ENCODE measurements at regions not wholly inside any gene's neighbourhood (a gene's known extent, or its start where the extent isn't known, plus 50 kb on each side); places are given as distances from the start of the nearest gene placed in this dataset.
A peak's percentile ranks its signal among the peaks of the same experiment; 100 is the strongest.

- no peaks in the 10 kb centered on the region for H3K9me3 Mint-ChIP-seq
- peak overlapping the region; percentile 83 for H3K27ac Mint-ChIP-seq
- H3K4me3 Mint-ChIP-seq: peak overlapping the region; percentile 64
- no peaks in the 10 kb centered on the region for H3K27me3 Mint-ChIP-seq (ENCODE audit: low read depth)
- peaks cover 70% of the 10 kb centered on the region for H3K4me1 Mint-ChIP-seq (ENCODE audit: low read depth)
- H3K36me3 Mint-ChIP-seq (ENCODE audit: low read depth): peaks cover 28% of the 10 kb centered on the region
Observed at GRCh38 chr2:234438305-234438977, 58.4 kb downstream of the ARL4C start.

GRCh38 chr2:234437642-234438304 is 59.1 kb downstream of the ARL4C start:
- Mint-ChIP-seq H3K4me1 (ENCODE audit: low read depth) (peaks cover 66% of the 10 kb centered on the region), H3K36me3 (ENCODE audit: low read depth) (peaks cover 23% of the 10 kb centered on the region), H3K27ac (peak overlapping the region; percentile 76), H3K4me3 (no peak overlapping the region), H3K27me3 (ENCODE audit: low read depth) (no peaks in the 10 kb centered on the region), H3K9me3 (no peaks in the 10 kb centered on the region)

- H3K4me1 Mint-ChIP-seq (ENCODE audit: low read depth): peaks cover 57% of the 10 kb centered on the region
- H3K4me3 Mint-ChIP-seq: no peak overlapping the region
- H3K36me3 Mint-ChIP-seq (ENCODE audit: low read depth): peaks cover 15% of the 10 kb centered on the region
- no peak overlapping the region for H3K27ac Mint-ChIP-seq
- peaks cover 6% of the 10 kb centered on the region for H3K9me3 Mint-ChIP-seq
- H3K27me3 Mint-ChIP-seq (ENCODE audit: low read depth): no peaks in the 10 kb centered on the region
Observed at GRCh38 chr2:234436482-234436837, 60.4 kb downstream of the ARL4C start.

- Mint-ChIP-seq H3K4me3 (no peak overlapping the region), H3K4me1 (ENCODE audit: low read depth) (peaks cover 55% of the 10 kb centered on the region), H3K27ac (peak overlapping the region; percentile 7), H3K27me3 (ENCODE audit: low read depth) (no peaks in the 10 kb centered on the region), H3K36me3 (ENCODE audit: low read depth) (peaks cover 12% of the 10 kb centered on the region), H3K9me3 (peaks cover 10% of the 10 kb centered on the region)
Observed at GRCh38 chr2:234435836-234436481, 60.9 kb downstream of the ARL4C start.

- Mint-ChIP-seq H3K27me3 (ENCODE audit: low read depth) (no peaks in the 10 kb centered on the region), H3K4me3 (no peak overlapping the region), H3K9me3 (peaks cover 10% of the 10 kb centered on the region), H3K4me1 (ENCODE audit: low read depth) (peaks cover 50% of the 10 kb centered on the region), H3K36me3 (ENCODE audit: low read depth) (peaks cover 9% of the 10 kb centered on the region), H3K27ac (no peak overlapping the region)
Observed at GRCh38 chr2:234433201-234433600, 63.7 kb downstream of the ARL4C start.

GRCh38 chr2:234430871-234431270 is 66.0 kb downstream of the ARL4C start:
- peaks cover 52% of the 10 kb centered on the region for H3K4me1 Mint-ChIP-seq (ENCODE audit: low read depth)

GRCh38 chr2:234429265-234429664 is 67.6 kb downstream of the ARL4C start:
- Mint-ChIP-seq H3K27me3 (ENCODE audit: low read depth) (no peaks in the 10 kb centered on the region), H3K36me3 (ENCODE audit: low read depth) (peaks cover 10% of the 10 kb centered on the region), H3K4me1 (ENCODE audit: low read depth) (peaks cover 57% of the 10 kb centered on the region), H3K4me3 (no peak overlapping the region), H3K27ac (peak overlapping the region; percentile 94), H3K9me3 (peaks cover 10% of the 10 kb centered on the region)

More at GRCh38 chr2:234430871-234431270, 66.0 kb downstream of the ARL4C start:
- Mint-ChIP-seq H3K4me3 (no peak overlapping the region), H3K9me3 (peaks cover 10% of the 10 kb centered on the region), H3K27ac (peak overlapping the region; percentile 52), H3K27me3 (ENCODE audit: low read depth) (no peaks in the 10 kb centered on the region), H3K36me3 (ENCODE audit: low read depth) (peaks cover 12% of the 10 kb centered on the region)

GRCh38 chr2:234427081-234428061 is 69.5 kb downstream of the ARL4C start:
- no peaks in the 10 kb centered on the region for H3K27me3 Mint-ChIP-seq (ENCODE audit: low read depth)
- H3K27ac Mint-ChIP-seq: peak overlapping the region; percentile 94
- peaks cover 10% of the 10 kb centered on the region for H3K36me3 Mint-ChIP-seq (ENCODE audit: low read depth)
- H3K4me1 Mint-ChIP-seq (ENCODE audit: low read depth): peaks cover 70% of the 10 kb centered on the region
- peak overlapping the region; percentile 72 for H3K4me3 Mint-ChIP-seq
- H3K9me3 Mint-ChIP-seq: peaks cover 10% of the 10 kb centered on the region

GRCh38 chr2:234426616-234427015 is 70.3 kb downstream of the ARL4C start:
- H3K27ac Mint-ChIP-seq: peak overlapping the region; percentile 94
- peaks cover 5% of the 10 kb centered on the region for H3K9me3 Mint-ChIP-seq
- H3K27me3 Mint-ChIP-seq (ENCODE audit: low read depth): no peaks in the 10 kb centered on the region
- H3K4me3 Mint-ChIP-seq: peak overlapping the region; percentile 72
- peaks cover 76% of the 10 kb centered on the region for H3K4me1 Mint-ChIP-seq (ENCODE audit: low read depth)
- H3K36me3 Mint-ChIP-seq (ENCODE audit: low read depth): peaks cover 8% of the 10 kb centered on the region

- Mint-ChIP-seq H3K4me1 (ENCODE audit: low read depth) (peaks cover 76% of the 10 kb centered on the region), H3K36me3 (ENCODE audit: low read depth) (peaks cover 6% of the 10 kb centered on the region), H3K27me3 (ENCODE audit: low read depth) (no peaks in the 10 kb centered on the region), H3K27ac (peak overlapping the region; percentile 94), H3K4me3 (peak overlapping the region; percentile 72), H3K9me3 (no peaks in the 10 kb centered on the region)
Observed at GRCh38 chr2:234425639-234426603, 71.0 kb downstream of the ARL4C start.

GRCh38 chr2:234423884-234424283 is 73.0 kb downstream of the ARL4C start:
- Mint-ChIP-seq H3K9me3 (no peaks in the 10 kb centered on the region), H3K4me1 (ENCODE audit: low read depth) (peaks cover 73% of the 10 kb centered on the region), H3K36me3 (ENCODE audit: low read depth) (peaks cover 3% of the 10 kb centered on the region), H3K4me3 (no peak overlapping the region), H3K27me3 (ENCODE audit: low read depth) (no peaks in the 10 kb centered on the region), H3K27ac (peak overlapping the region; percentile 94)

GRCh38 chr2:234422981-234423431 is 73.9 kb downstream of the ARL4C start:
- Mint-ChIP-seq H3K4me1 (ENCODE audit: low read depth) (peaks cover 66% of the 10 kb centered on the region), H3K4me3 (peak overlapping the region; percentile 65), H3K27me3 (ENCODE audit: low read depth) (no peaks in the 10 kb centered on the region), H3K9me3 (peaks cover 8% of the 10 kb centered on the region), H3K36me3 (ENCODE audit: low read depth) (peaks cover 10% of the 10 kb centered on the region), H3K27ac (peak overlapping the region; percentile 94)

GRCh38 chr2:234422273-234422732 is 74.6 kb downstream of the ARL4C start:
- peak overlapping the region; percentile 94 for H3K27ac Mint-ChIP-seq
- peak overlapping the region; percentile 65 for H3K4me3 Mint-ChIP-seq
- peaks cover 7% of the 10 kb centered on the region for H3K36me3 Mint-ChIP-seq (ENCODE audit: low read depth)
- peaks cover 60% of the 10 kb centered on the region for H3K4me1 Mint-ChIP-seq (ENCODE audit: low read depth)
- H3K9me3 Mint-ChIP-seq: peaks cover 9% of the 10 kb centered on the region
- no peaks in the 10 kb centered on the region for H3K27me3 Mint-ChIP-seq (ENCODE audit: low read depth)

Data from T-helper 1 cell treated with Interleukin-12 subunit alpha and Interleukin-12 subunit beta and Interleukin-4 antibody, amounts not matched to agents 30 μg/mL and 1 μg/mL, for 36 hours (primary cell).